H9 (cell line): ENCODE measurements at regions not wholly inside any gene's neighbourhood (a gene's known extent, or its start where the extent isn't known, plus 50 kb on each side); places are given as distances from the start of the nearest gene placed in this dataset.

Experiments
- DNase-seq: peaks from one replicate; pipeline ENCODE4 v3.0.0-alpha.2; 2017
- H2AFZ ChIP-seq: one replicate; pipeline ENCODE4 v1.6.1; 2013; ENCODE audit warnings: mild to moderate bottlenecking, low read length, control low read depth, moderate library complexity
- H2AK5ac ChIP-seq: 2 replicates; pipeline ENCODE4 v1.6.1; 2013; ENCODE audit warnings: low read length, control low read depth, mixed read lengths; ENCODE audit not compliant: insufficient read length
- H2BK120ac ChIP-seq: one replicate; pipeline ENCODE4 v1.6.1; 2013; ENCODE audit warnings: low read depth, mild to moderate bottlenecking, low read length, control low read depth, inconsistent platforms; ENCODE audit not compliant: poor library complexity, severe bottlenecking
- H2BK12ac ChIP-seq: 2 replicates; pipeline ENCODE4 v1.6.1; 2013; ENCODE audit warnings: low read length, control low read depth, mixed read lengths, low read depth; ENCODE audit not compliant: insufficient read length
- H2BK15ac ChIP-seq: 2 replicates; pipeline ENCODE4 v1.6.1; 2013; ENCODE audit warnings: low read depth, low read length, control low read depth
- H2BK20ac ChIP-seq: one replicate; pipeline ENCODE4 v1.6.1; 2013; ENCODE audit warnings: low read depth, mild to moderate bottlenecking, low read length, control low read depth, inconsistent platforms; ENCODE audit not compliant: poor library complexity, severe bottlenecking
- H2BK5ac ChIP-seq: 2 replicates; pipeline ENCODE4 v1.6.1; 2013; ENCODE audit warnings: low read length, control low read depth, mixed read lengths; ENCODE audit not compliant: insufficient read length
- H3K14ac ChIP-seq: 2 replicates; pipeline ENCODE4 v1.6.1; 2013; ENCODE audit warnings: low read length, control low read depth; ENCODE audit not compliant: insufficient read depth
- H3K18ac ChIP-seq: 2 replicates; pipeline ENCODE4 v1.6.1; 2013; ENCODE audit warnings: low read depth, mild to moderate bottlenecking, mixed read lengths, low read length, control low read depth; ENCODE audit not compliant: insufficient read length
- H3K23ac ChIP-seq: 2 replicates; pipeline ENCODE4 v1.6.1; 2013; ENCODE audit warnings: low read length, control low read depth, mixed read lengths, low read depth; ENCODE audit not compliant: insufficient read length
- H3K23me2 ChIP-seq: 2 replicates; pipeline ENCODE4 v1.6.1; 2013; ENCODE audit warnings: low read depth, mild to moderate bottlenecking, mixed read lengths, low read length, control low read depth; ENCODE audit not compliant: insufficient read length, poor library complexity, severe bottlenecking
- H3K27ac ChIP-seq: 2 replicates; pipeline ENCODE4 v1.5.1; 2013; ENCODE audit warnings: low read length, control low read depth, mixed read lengths, low read depth; ENCODE audit not compliant: insufficient read length
- H3K27me3 ChIP-seq: 2 replicates; pipeline ENCODE4 v1.6.1; 2013; ENCODE audit warnings: low read length, control low read depth, inconsistent platforms; ENCODE audit not compliant: insufficient read depth
- H3K4ac ChIP-seq: 2 replicates; pipeline ENCODE4 v1.6.1; 2013; ENCODE audit warnings: low read depth, mild to moderate bottlenecking, control low read depth, inconsistent platforms, low read length, moderate library complexity
- H3K4me1 ChIP-seq: 2 replicates; pipeline ENCODE4 v1.6.1; 2013; ENCODE audit warnings: low read length, control low read depth, inconsistent platforms; ENCODE audit not compliant: insufficient read depth
- H3K4me2 ChIP-seq: 2 replicates; pipeline ENCODE4 v1.6.1; 2013; ENCODE audit warnings: low read length, control low read depth, mixed read lengths; ENCODE audit not compliant: insufficient read length, insufficient read depth
- H3K56ac ChIP-seq: 2 replicates; pipeline ENCODE4 v1.6.1; 2013; ENCODE audit warnings: low read depth, mild to moderate bottlenecking, mixed read lengths, low read length, control low read depth; ENCODE audit not compliant: insufficient read length
- H3K79me1 ChIP-seq: 2 replicates; pipeline ENCODE4 v1.6.1; 2013; ENCODE audit warnings: low read depth, mild to moderate bottlenecking, moderate library complexity, low read length, control low read depth, inconsistent platforms; ENCODE audit not compliant: insufficient read depth, poor library complexity, severe bottlenecking
- H3K79me2 ChIP-seq: 2 replicates; pipeline ENCODE4 v1.6.1; 2013; ENCODE audit warnings: low read length, control low read depth, inconsistent platforms; ENCODE audit not compliant: insufficient read depth
- H3K9ac ChIP-seq: 2 replicates; pipeline ENCODE4 v1.6.1; 2013; ENCODE audit warnings: low read length, control low read depth, mixed read lengths; ENCODE audit not compliant: insufficient read length; ENCODE audit errors: extremely low read depth
- H3K9me3 ChIP-seq: one replicate; pipeline ENCODE4 v1.6.1; 2013; ENCODE audit warnings: low read depth, low read length, inconsistent platforms; ENCODE audit not compliant: control insufficient read depth
- H3T11ph ChIP-seq: one replicate; pipeline ENCODE4 v1.6.1; 2013; ENCODE audit warnings: mild to moderate bottlenecking, low read length, control low read depth, inconsistent platforms
- H4K20me1 ChIP-seq: one replicate; pipeline ENCODE4 v1.6.1; 2013; ENCODE audit not compliant: control insufficient read depth, insufficient read length, insufficient read depth
- H4K5ac ChIP-seq: 2 replicates; pipeline ENCODE4 v1.6.1; 2013; ENCODE audit warnings: low read depth, mild to moderate bottlenecking, mixed read lengths, low read length, control low read depth; ENCODE audit not compliant: insufficient read length
- H4K8ac ChIP-seq: replicated peaks from 2 replicates; pipeline ENCODE4 v1.6.1; 2013; ENCODE audit warnings: low read length, control low read depth, mixed read lengths, low read depth; ENCODE audit not compliant: insufficient read length
- H4K91ac ChIP-seq: 2 replicates; pipeline ENCODE4 v1.6.1; 2013; ENCODE audit warnings: low read depth, mild to moderate bottlenecking, moderate library complexity, mixed read lengths, low read length, control low read depth; ENCODE audit not compliant: insufficient read length
- H3K27ac Mint-ChIP-seq, 3 experiments: 2 replicates in 2 of 3; 3 replicates in 1 of 3; pipeline ENCODE4 v1.8.0; 2020 to 2021; ENCODE audit warnings: mixed read lengths in 3 of 3, mild to moderate bottlenecking in 1 of 3, moderate library complexity in 1 of 3
- H3K27me3 Mint-ChIP-seq: 2 replicates; pipeline ENCODE4 v1.8.0; 2021; ENCODE audit warnings: low read depth, mild to moderate bottlenecking, moderate library complexity, mixed read lengths
- H3K36me3 Mint-ChIP-seq, 3 experiments: 2 replicates in 2 of 3; 3 replicates in 1 of 3; pipeline ENCODE4 v1.8.0; 2020 to 2021; ENCODE audit warnings: low read depth in 3 of 3, mixed read lengths in 3 of 3; ENCODE audit not compliant: insufficient read depth in 1 of 3
- H3K4me1 Mint-ChIP-seq, 2 experiments: 2 replicates each; pipeline ENCODE4 v1.8.0; 2020; ENCODE audit warnings: mixed read lengths in 2 of 2
- H3K4me3 Mint-ChIP-seq, 2 experiments: 2 replicates in 1 of 2; 3 replicates in 1 of 2; pipeline ENCODE4 v1.8.0; 2020 to 2021; ENCODE audit warnings: mild to moderate bottlenecking in 2 of 2, mixed read lengths in 2 of 2, moderate library complexity in 1 of 2
- H3K9me3 Mint-ChIP-seq, 2 experiments: 2 replicates in 1 of 2; 3 replicates in 1 of 2; pipeline ENCODE4 v1.8.0; 2020; ENCODE audit warnings: mild to moderate bottlenecking in 2 of 2, mixed read lengths in 2 of 2, moderate library complexity in 1 of 2
- CTCF ChIP-seq: fragments of 200-600 bp; sonication (generic); conservative IDR thresholded peaks from 3 replicates; pipeline ENCODE4 v1.8.0; 2021; ENCODE audit warnings: antibody characterized with exemption, mild to moderate bottlenecking
- WGBS: extraction: QIAGEN DNeasy Blood & Tissue Kit; methylation state at CpG from one replicate; pipeline ENCODE4 v1.1.7; 2013; ENCODE audit warnings: missing lambda C conversion rate, low lambda C conversion rate, mixed read lengths; ENCODE audit not compliant: insufficient read length; ENCODE audit errors: extremely low coverage; 5-methylcytosine and 5-hydroxymethylcytosine counted together

- Histone ChIP-seq H2BK15ac (no peak overlapping the region), H4K91ac (no peak overlapping the region), H3K4ac (no peak overlapping the region), H3K9ac (no peak overlapping the region), H3K27me3 (no peaks in the 10 kb centered on the region; the same call in 1 of the 2 replicates), H4K8ac (no peak overlapping the region), H3K18ac (no peak overlapping the region), H2BK20ac (no peak overlapping the region), H4K20me1 (no peaks in the 10 kb centered on the region), H2AK5ac (no peak overlapping the region), H3K79me1 (no peaks in the 10 kb centered on the region), H3K56ac (no peak overlapping the region), H2BK120ac (no peak overlapping the region), H2BK5ac (no peak overlapping the region), H2BK12ac (no peak overlapping the region), H3K27ac (no peak overlapping the region), H3K79me2 (no peaks in the 10 kb centered on the region), H3K4me1 (no peaks in the 10 kb centered on the region; the same call in 1 of the 2 replicates), H3K14ac (no peak overlapping the region), H3K9me3 (no peaks in the 10 kb centered on the region), H3K4me2 (no peak overlapping the region), H4K5ac (no peak overlapping the region), H3K23ac (no peak overlapping the region), H2AFZ (no peak overlapping the region), H3T11ph (no peak overlapping the region), H3K23me2 (no peaks in the 10 kb centered on the region)
- peaks cover 4 to 6% of the 10 kb centered on the region in 2 experiments; a peak in 2 of 5 replicates for H3K9me3 Mint-ChIP-seq
- no peak for DNase-seq
- no peak overlapping the region for H3K4me3 Mint-ChIP-seq
- no peak for TF ChIP-seq CTCF
- peaks cover 8 to 29% of the 10 kb centered on the region in 2 experiments for H3K4me1 Mint-ChIP-seq
- no peaks in the 10 kb centered on the region for H3K36me3 Mint-ChIP-seq
- peaks cover 4% of the 10 kb centered on the region for H3K27me3 Mint-ChIP-seq
- no peak overlapping the region for H3K27ac Mint-ChIP-seq
- no CpG with 5 or more reads among the region's 6 CpGs for WGBS
Observed at GRCh38 chr2:385785-386184, 97.9 kb upstream of the ALKAL2 start.
